Vagina (tissue), 2 donors: ENCODE measurements at regions not wholly inside any gene's neighbourhood (a gene's known extent, or its start where the extent isn't known, plus 50 kb on each side); places are given as distances from the start of the nearest gene placed in this dataset.

Source experiments
- POLR2A ChIP-seq, 2 donors: fragments of 450-650 bp; IDR thresholded peaks; one replicate each; pipeline ENCODE4 v1.6.1; 2017; ENCODE audit warnings: antibody characterized with exemption in 2 of 2, mild to moderate bottlenecking in 2 of 2, moderate library complexity in 2 of 2
- POLR2AphosphoS5 ChIP-seq, 2 donors: sonication (generic); formaldehyde crosslinking; IDR thresholded peaks; one replicate each; pipeline ENCODE4 v1.9.0; 2017; ENCODE audit warnings: antibody characterized with exemption in 2 of 2, mild to moderate bottlenecking in 2 of 2, low read depth in 1 of 2; ENCODE audit not compliant: insufficient read depth in 1 of 2
- TF ChIP-seq, protein P1 (sequence below), 3 experiments: fragments of 450-650 bp in 2 of 3; fragments of 200-600 bp in 1 of 3; sonication (generic) in 1 of 3; IDR thresholded peaks; one replicate each; pipeline ENCODE4 v1.5.1; 2017 to 2019; ENCODE audit warnings: antibody characterized with exemption in 3 of 3, mild to moderate bottlenecking in 2 of 3, moderate library complexity in 2 of 3

DNA sequence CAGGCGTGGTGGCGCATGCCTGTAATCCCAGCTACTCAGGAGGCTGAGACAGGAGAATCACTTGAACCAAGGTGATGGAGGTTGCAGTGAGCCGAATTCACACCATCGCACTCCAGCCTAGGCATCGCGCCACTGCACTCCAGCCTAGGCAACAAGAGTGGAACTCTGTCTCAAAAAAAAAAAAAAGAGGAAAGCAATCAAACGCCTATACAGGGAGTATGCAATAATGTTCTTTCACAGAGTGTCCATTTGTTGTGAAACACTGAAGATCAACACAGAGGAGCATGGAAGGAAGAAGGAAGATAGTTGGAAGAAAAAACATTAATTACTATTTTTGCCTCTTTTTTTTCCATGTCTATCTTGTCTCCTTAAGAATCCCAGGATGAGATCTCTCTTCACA is 113.4 kb downstream of the FBXO8 start:
- TF ChIP-seq, protein P1, sequence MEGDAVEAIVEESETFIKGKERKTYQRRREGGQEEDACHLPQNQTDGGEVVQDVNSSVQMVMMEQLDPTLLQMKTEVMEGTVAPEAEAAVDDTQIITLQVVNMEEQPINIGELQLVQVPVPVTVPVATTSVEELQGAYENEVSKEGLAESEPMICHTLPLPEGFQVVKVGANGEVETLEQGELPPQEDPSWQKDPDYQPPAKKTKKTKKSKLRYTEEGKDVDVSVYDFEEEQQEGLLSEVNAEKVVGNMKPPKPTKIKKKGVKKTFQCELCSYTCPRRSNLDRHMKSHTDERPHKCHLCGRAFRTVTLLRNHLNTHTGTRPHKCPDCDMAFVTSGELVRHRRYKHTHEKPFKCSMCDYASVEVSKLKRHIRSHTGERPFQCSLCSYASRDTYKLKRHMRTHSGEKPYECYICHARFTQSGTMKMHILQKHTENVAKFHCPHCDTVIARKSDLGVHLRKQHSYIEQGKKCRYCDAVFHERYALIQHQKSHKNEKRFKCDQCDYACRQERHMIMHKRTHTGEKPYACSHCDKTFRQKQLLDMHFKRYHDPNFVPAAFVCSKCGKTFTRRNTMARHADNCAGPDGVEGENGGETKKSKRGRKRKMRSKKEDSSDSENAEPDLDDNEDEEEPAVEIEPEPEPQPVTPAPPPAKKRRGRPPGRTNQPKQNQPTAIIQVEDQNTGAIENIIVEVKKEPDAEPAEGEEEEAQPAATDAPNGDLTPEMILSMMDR (IDR thresholded peaks at IDR 0.05) = no peak
- TF ChIP-seq POLR2AphosphoS5 (IDR thresholded peaks at IDR 0.05; ENCODE audit: insufficient read depth in 1 of 2, low read depth in 1 of 2) (no peak), POLR2A (IDR thresholded peaks at IDR 0.05) (no peak)
